Muscle layer of duodenum (tissue), 2 donors: ENCODE measurements at regions not wholly inside any gene's neighbourhood (a gene's known extent, or its start where the extent isn't known, plus 50 kb on each side); places are given as distances from the start of the nearest gene placed in this dataset.

ENCODE experiments used
- H3K27ac ChIP-seq: one replicate; pipeline ENCODE4 v1.7.0; 2013; ENCODE audit warnings: mild to moderate bottlenecking, low read length
- H3K27me3 ChIP-seq: one replicate; pipeline ENCODE4 v1.7.0; 2013; ENCODE audit warnings: low read depth, mild to moderate bottlenecking, control low read depth, low read length
- H3K36me3 ChIP-seq, 2 donors: one replicate each; pipeline ENCODE4 v1.7.0; 2013; ENCODE audit warnings: low read length in 2 of 2, control low read depth in 1 of 2, mild to moderate bottlenecking in 1 of 2; ENCODE audit not compliant: insufficient read depth in 2 of 2, control insufficient read depth in 1 of 2
- H3K4me1 ChIP-seq, 2 donors: one replicate each; pipeline ENCODE4 v1.7.0; 2013; ENCODE audit warnings: low read length in 2 of 2, mild to moderate bottlenecking in 2 of 2, control low read depth in 1 of 2, moderate library complexity in 1 of 2; ENCODE audit not compliant: insufficient read depth in 2 of 2, control insufficient read depth in 1 of 2
- H3K4me3 ChIP-seq, 2 donors: one replicate each; pipeline ENCODE4 v1.7.0; 2013; ENCODE audit warnings: low read length in 2 of 2, low read depth in 1 of 2, mild to moderate bottlenecking in 1 of 2
- H3K9me3 ChIP-seq, 2 donors: one replicate each; pipeline ENCODE4 v1.7.0; 2013; ENCODE audit warnings: low read length in 2 of 2, control low read depth in 1 of 2, mild to moderate bottlenecking in 1 of 2; ENCODE audit not compliant: control insufficient read depth in 1 of 2
- donor health status: healthy.

DNA sequence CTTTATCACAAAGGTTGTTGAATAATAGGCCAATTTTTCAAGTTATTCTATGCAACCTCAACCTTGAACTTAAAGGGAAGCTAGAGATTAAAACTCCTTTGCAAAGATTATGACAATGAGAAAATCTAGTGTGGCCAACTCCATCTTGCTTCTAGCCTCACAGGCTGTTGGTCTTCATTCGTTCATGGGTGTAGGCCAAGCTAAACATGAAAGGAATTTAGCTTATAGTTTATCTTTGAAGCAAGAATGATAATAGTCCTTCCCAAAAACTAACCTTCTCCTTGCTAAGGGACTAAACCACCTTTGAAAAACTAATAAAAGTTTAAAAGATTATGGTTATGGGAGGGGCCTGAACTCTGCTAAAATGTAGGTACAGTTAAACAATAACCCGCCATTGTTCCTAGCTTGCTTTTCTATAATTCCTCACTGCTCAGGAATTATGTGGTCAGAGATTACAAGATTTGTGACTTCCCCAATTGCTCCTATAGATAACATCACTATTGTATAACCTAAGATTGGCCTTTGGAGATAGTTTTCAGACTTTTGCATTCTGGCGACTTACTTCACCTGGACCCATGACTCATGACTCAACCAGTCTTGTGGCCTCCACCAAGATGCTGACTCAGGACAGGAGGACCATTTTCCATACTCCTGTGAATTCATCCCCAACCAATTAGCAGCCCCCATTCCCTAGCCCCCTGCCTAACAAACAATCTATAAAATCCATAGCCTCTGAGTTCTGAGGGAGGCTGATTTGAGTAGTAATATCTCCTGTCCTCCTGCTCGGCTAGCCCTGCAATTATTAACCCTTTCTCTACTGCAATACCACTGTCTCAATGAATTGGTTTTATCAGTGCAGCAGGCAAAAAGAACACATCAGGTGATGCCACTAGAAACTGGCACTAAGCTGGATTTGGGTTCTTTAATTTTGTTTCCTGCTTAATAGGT lies 154.5 kb downstream of the CD83 start:
- peaks cover 0 to 7% of the 10 kb centered on the region in 2 donors for H3K9me3 ChIP-seq
- no peaks in the 10 kb centered on the region for H3K27me3 ChIP-seq
- no peak overlapping the region for H3K27ac ChIP-seq
- H3K4me3 ChIP-seq = no peak overlapping the region
- H3K36me3 ChIP-seq = no peaks in the 10 kb centered on the region
- H3K4me1 ChIP-seq = peaks cover 0 to 15% of the 10 kb centered on the region in 2 donors

DNA sequence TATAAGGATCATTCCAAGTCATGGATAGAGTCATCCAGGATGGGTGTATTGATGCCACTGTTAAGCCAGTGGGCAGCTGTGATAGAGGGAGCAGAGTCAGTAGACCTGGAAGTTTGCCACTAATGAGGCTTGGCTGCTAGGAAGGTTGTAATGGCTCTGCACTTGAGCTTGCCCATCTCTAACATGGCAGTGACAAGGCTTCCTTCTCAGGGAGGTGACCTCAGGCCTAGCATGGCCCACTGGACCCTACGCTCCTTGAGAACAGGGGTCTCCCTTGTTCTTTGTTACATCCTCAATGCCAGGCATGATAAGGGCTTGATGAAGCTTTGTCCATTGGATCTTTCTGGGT lies 155.1 kb downstream of the CD83 start:
- Histone ChIP-seq H3K27ac (no peak overlapping the region), H3K4me1 (peaks cover 0 to 15% of the 10 kb centered on the region in 2 donors), H3K9me3 (peaks cover 0 to 7% of the 10 kb centered on the region in 2 donors), H3K27me3 (no peaks in the 10 kb centered on the region), H3K36me3 (no peaks in the 10 kb centered on the region), H3K4me3 (no peak overlapping the region)

- peaks cover 0 to 15% of the 10 kb centered on the region in 2 donors for H3K4me1 ChIP-seq
- H3K4me3 ChIP-seq = no peak overlapping the region
- H3K27me3 ChIP-seq = no peaks in the 10 kb centered on the region
- no peaks in the 10 kb centered on the region for H3K36me3 ChIP-seq
- peaks cover 0 to 7% of the 10 kb centered on the region in 2 donors for H3K9me3 ChIP-seq
- no peak overlapping the region for H3K27ac ChIP-seq
Measured at GRCh38 chr6:14273191-14273590, 155.6 kb downstream of the CD83 start.

DNA sequence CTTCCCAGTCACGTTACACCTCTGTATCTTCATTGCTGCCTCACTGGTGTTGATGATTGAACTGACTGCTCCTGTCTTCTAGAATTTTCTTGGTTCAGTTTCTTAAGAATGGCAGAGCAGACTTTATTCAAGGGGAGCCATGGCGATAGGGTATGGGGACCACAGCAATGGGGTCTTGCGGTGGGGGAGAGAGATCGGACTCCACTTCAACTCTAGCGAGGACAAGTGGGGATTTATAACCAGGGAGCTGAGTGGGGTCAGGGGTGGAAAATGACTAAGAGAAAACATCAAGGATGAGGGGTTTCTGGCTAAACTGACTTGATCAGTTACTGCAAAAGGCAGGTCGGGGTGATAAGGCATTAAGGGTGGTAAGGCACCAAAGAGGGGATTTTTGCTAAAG lies 156.4 kb downstream of the CD83 start:
- Histone ChIP-seq H3K4me1 (peaks cover 0 to 15% of the 10 kb centered on the region in 2 donors), H3K27ac (no peak overlapping the region), H3K4me3 (no peak overlapping the region), H3K9me3 (peaks cover 0 to 7% of the 10 kb centered on the region in 2 donors), H3K27me3 (no peaks in the 10 kb centered on the region), H3K36me3 (no peaks in the 10 kb centered on the region)

- Histone ChIP-seq H3K4me1 (peaks cover 0 to 15% of the 10 kb centered on the region in 2 donors), H3K27ac (no peak overlapping the region), H3K9me3 (peaks cover 2 to 7% of the 10 kb centered on the region in 2 donors), H3K4me3 (no peak overlapping the region), H3K36me3 (no peaks in the 10 kb centered on the region), H3K27me3 (no peaks in the 10 kb centered on the region)
Measured at GRCh38 chr6:14274546-14275492, 157.2 kb downstream of the CD83 start.

DNA sequence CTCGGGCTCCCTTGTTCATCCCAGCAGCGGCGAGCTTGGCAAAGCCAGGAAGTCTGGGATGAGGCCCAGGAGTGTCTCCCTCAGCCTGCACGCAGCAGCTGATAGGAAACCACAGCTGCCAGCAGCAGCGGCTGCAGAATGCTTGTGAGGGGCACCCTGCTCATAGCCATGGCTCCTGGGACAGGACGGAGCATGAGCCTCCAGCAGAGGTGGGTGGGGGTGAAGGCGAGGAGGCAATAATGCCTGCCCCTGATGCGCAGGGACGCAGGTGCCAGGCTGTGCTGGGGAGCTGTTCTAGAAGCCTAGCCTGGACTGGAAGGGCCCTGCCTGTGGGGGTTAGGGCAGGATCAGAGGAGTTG lies 157.9 kb downstream of the CD83 start:
- peaks cover 7 to 8% of the 10 kb centered on the region in 2 donors for H3K9me3 ChIP-seq
- no peaks in the 10 kb centered on the region for H3K36me3 ChIP-seq
- no peak overlapping the region for H3K27ac ChIP-seq
- H3K27me3 ChIP-seq = no peaks in the 10 kb centered on the region
- peaks cover 0 to 15% of the 10 kb centered on the region in 2 donors for H3K4me1 ChIP-seq
- H3K4me3 ChIP-seq = no peak overlapping the region

DNA sequence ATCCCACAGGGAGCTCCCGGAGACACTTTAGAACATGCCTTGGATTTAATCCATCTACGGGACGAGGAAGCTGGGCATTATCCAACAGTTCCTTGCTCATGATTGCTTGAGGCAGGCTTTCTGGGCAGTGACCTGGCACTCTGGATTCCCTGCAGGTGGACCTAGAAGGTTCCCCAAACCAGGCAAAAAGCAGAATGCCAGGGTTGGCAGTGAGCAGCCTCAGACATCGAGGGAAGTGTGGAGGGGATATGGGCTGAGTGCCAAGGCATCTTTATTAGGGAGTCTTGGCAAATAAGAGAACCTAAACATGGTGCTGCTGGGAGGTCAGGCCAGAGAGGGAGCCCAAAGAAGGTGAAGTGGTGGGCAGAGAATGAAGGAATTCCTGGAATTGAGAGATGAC lies 158.5 kb downstream of the CD83 start:
- H3K9me3 ChIP-seq = peaks cover 7 to 8% of the 10 kb centered on the region in 2 donors
- peaks cover 0 to 15% of the 10 kb centered on the region in 2 donors for H3K4me1 ChIP-seq
- no peak overlapping the region for H3K4me3 ChIP-seq
- no peak overlapping the region for H3K27ac ChIP-seq
- no peaks in the 10 kb centered on the region for H3K36me3 ChIP-seq
- no peaks in the 10 kb centered on the region for H3K27me3 ChIP-seq

- Histone ChIP-seq H3K36me3 (no peaks in the 10 kb centered on the region), H3K27me3 (no peaks in the 10 kb centered on the region), H3K4me1 (peaks cover 0 to 15% of the 10 kb centered on the region in 2 donors), H3K27ac (no peak overlapping the region), H3K4me3 (no peak overlapping the region), H3K9me3 (peaks cover 7 to 8% of the 10 kb centered on the region in 2 donors)
Measured at GRCh38 chr6:14276667-14277404, 159.3 kb downstream of the CD83 start.

DNA sequence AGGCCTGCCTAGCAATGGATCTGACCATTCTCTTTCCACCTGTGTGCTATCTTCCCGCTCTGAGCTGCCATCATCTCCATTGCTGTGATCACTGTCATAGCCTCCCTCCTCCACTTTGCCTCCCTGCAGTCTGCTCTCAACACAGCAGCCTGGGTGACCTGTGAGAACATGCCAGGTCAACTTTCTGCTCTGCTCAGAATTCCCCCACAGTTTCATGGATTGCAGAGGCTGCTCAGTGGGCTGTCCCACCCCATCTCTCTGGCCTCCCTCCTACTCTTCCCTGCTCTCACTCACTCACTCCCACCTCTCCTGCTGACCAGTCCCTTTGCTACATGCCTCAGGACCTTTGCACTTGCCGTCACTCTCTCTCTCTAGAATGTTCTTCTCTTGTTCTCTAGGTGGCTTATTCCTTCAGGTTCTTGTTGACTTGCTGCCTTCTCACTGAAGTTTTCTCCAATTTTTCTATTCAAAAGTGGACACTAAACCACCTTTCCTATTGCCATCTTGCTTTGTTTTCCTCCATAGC lies 159.9 kb downstream of the CD83 start:
- Histone ChIP-seq H3K27ac (no peak overlapping the region), H3K27me3 (no peaks in the 10 kb centered on the region), H3K9me3 (peaks cover 7 to 8% of the 10 kb centered on the region in 2 donors), H3K4me3 (no peak overlapping the region), H3K36me3 (no peaks in the 10 kb centered on the region), H3K4me1 (peaks cover 0 to 15% of the 10 kb centered on the region in 2 donors)

GRCh38 chr6:14278006-14278405 lies 160.4 kb downstream of the CD83 start:
- no peaks in the 10 kb centered on the region for H3K36me3 ChIP-seq
- no peaks in the 10 kb centered on the region for H3K27me3 ChIP-seq
- no peak overlapping the region for H3K27ac ChIP-seq
- H3K4me3 ChIP-seq = no peak overlapping the region
- H3K9me3 ChIP-seq = peaks cover 1 to 8% of the 10 kb centered on the region in 2 donors
- H3K4me1 ChIP-seq = peaks cover 0 to 15% of the 10 kb centered on the region in 2 donors
